K562 (cell line): ENCODE measurements at regions not wholly inside any gene's neighbourhood (a gene's known extent, or its start where the extent isn't known, plus 50 kb on each side); places are given as distances from the start of the nearest gene placed in this dataset.

Experiments
- ATAC-seq: fragments of 200-7000 bp; cut with Tn5 transposase; 3 replicates; pipeline ENCODE4 v1.9.1; 2020; ENCODE audit warnings: moderate library complexity
- BruUV-seq: library from RNA; stranded (reverse); fragments of 400-500 nt; replicated peaks from 2 replicates; lab custom pipeline; 2021; lab: Mats Ljungman, UMichigan
- CTCF ChIA-PET: fragments of 300-600 bp; formaldehyde crosslinking; extraction: SDS; loops from one replicate; lab custom pipeline; 2021; ENCODE audit warnings: low intra/inter-chr PET ratio; lab: Yijun Ruan, JAX
- POLR2A ChIA-PET: fragments of 300-600, 350-650 bp; sonication (Branson Sonifier 250); formaldehyde crosslinking; extraction: SDS; loops from one replicate; lab custom pipeline; 2021; ENCODE audit warnings: antibody characterized with exemption, inconsistent platforms; lab: Yijun Ruan, JAX
- DNase-seq, 4 experiments: peaks; one replicate each; pipeline versions ENCODE4 v3.0.0 to v3.0.0-alpha.2; 2011 to 2018; ENCODE audit warnings: low spot score in 3 of 4, mixed read lengths in 3 of 4; ENCODE audit errors: extremely low read depth in 1 of 4
- FAIRE-seq: peaks from 2 replicates; lab custom pipeline; 2011; peaks lifted over from hg19 to GRCh38; lab: Jason Lieb, UNC
- H2AFZ ChIP-seq: 2 replicates; pipeline ENCODE4 v1.6.0; 2011; ENCODE audit warnings: low read depth, low read length, control low read depth, inconsistent platforms
- H3K27ac ChIP-seq: fragments of 200-600 bp; 3 replicates; pipeline ENCODE4 v1.8.0; 2011; ENCODE audit warnings: low read depth, mild to moderate bottlenecking, control low read depth, inconsistent platforms, low read length, moderate library complexity, mixed read lengths; ENCODE audit errors: extremely low read depth
- H3K27me3 ChIP-seq, 2 experiments: fragments of 300-600 bp in 1 of 2; 2 replicates in 1 of 2; 3 replicates in 1 of 2; pipeline versions ENCODE4 v1.6.0 to v1.8.0; 2011; ENCODE audit warnings: inconsistent platforms in 2 of 2, low read length in 2 of 2, mild to moderate bottlenecking in 1 of 2, mixed read lengths in 1 of 2, moderate library complexity in 1 of 2; ENCODE audit not compliant: control insufficient read depth in 2 of 2, insufficient read depth in 2 of 2
- H3K36me3 ChIP-seq: fragments of 300-600 bp; 3 replicates; pipeline ENCODE4 v1.8.0; 2011; ENCODE audit warnings: mild to moderate bottlenecking, low read length, inconsistent platforms; ENCODE audit not compliant: control insufficient read depth, insufficient read depth
- H3K4me1 ChIP-seq, 2 experiments: fragments of 200-600 bp in 1 of 2; replicated peaks in 1 of 2; 2 replicates in 1 of 2; 3 replicates in 1 of 2; pipeline versions ENCODE4 v1.5.1 to v1.8.0; 2011; ENCODE audit warnings: inconsistent platforms in 2 of 2, low read length in 2 of 2, mild to moderate bottlenecking in 1 of 2, mixed read lengths in 1 of 2, moderate library complexity in 1 of 2; ENCODE audit not compliant: control insufficient read depth in 2 of 2, insufficient read depth in 2 of 2
- H3K4me2 ChIP-seq: 2 replicates; pipeline ENCODE4 v1.6.1; 2011; ENCODE audit warnings: low read length, control low read depth, inconsistent platforms, mixed read lengths; ENCODE audit not compliant: insufficient read depth
- H3K4me3 ChIP-seq: fragments of 200-600 bp; sonication (generic), shearing (Covaris generic); 2 replicates; pipeline ENCODE4 v1.5.1; 2016; ENCODE audit warnings: control low read depth, inconsistent platforms
- H3K79me2 ChIP-seq: fragments of 200-600 bp; 3 replicates; pipeline ENCODE4 v1.8.0; 2011; ENCODE audit warnings: low read length, inconsistent platforms; ENCODE audit not compliant: control insufficient read depth, insufficient read depth
- H3K9ac ChIP-seq, 2 experiments: 2 replicates each; pipeline versions ENCODE4 v1.6.0 to v1.6.1; 2011; ENCODE audit warnings: low read depth in 2 of 2, low read length in 2 of 2, control low read depth in 1 of 2, inconsistent platforms in 1 of 2, mild to moderate bottlenecking in 1 of 2, mixed read lengths in 1 of 2; ENCODE audit not compliant: insufficient read depth in 1 of 2
- H3K9me1 ChIP-seq: one replicate; pipeline ENCODE4 v1.6.0; 2011; ENCODE audit warnings: inconsistent platforms, mild to moderate bottlenecking, low read length, moderate library complexity; ENCODE audit not compliant: control insufficient read depth, insufficient read depth
- H3K9me3 ChIP-seq: replicated peaks from 2 replicates; pipeline ENCODE4 v1.5.1; 2011; ENCODE audit warnings: low read depth, low read length, inconsistent platforms; ENCODE audit not compliant: control insufficient read depth, insufficient read depth
- H4K20me1 ChIP-seq: replicated peaks from 2 replicates; pipeline ENCODE4 v1.6.1; 2011; ENCODE audit warnings: low read length, inconsistent platforms, mixed read lengths; ENCODE audit not compliant: control insufficient read depth, insufficient read depth
- FOXA3 ChIP-seq, 2 experiments: fragments of 450-650 bp in 1 of 2; sonication (generic) in 1 of 2; formaldehyde crosslinking; IDR thresholded peaks in 1 of 2; conservative IDR thresholded peaks in 1 of 2; 2 replicates each; pipeline versions ENCODE4 v1.4.0 to v1.8.0; 2020 to 2022; ENCODE audit warnings: mild to moderate bottlenecking in 2 of 2, missing genetic modification reagents in 1 of 2
- POLR2A ChIP-seq: fragments of 450-650 bp; conservative IDR thresholded peaks from 2 replicates; pipeline ENCODE4 v1.6.1; 2016
- PYGO2 ChIP-seq: fragments of 450-650 bp; IDR thresholded peaks from 2 replicates; pipeline ENCODE4 v1.6.1; 2016; ENCODE audit warnings: mild to moderate bottlenecking, missing genetic modification characterization, moderate library complexity, missing compliant biosample characterization
- SPI1 ChIP-seq: IDR thresholded peaks from 2 replicates; pipeline ENCODE4 v1.6.1; 2011; ENCODE audit warnings: low read depth, low read length, control low read depth, borderline replicate concordance
- SREBF2 ChIP-seq: sonication (generic); formaldehyde crosslinking; IDR thresholded peaks from 2 replicates; pipeline ENCODE4 v1.4.0; 2020; ENCODE audit warnings: mild to moderate bottlenecking, missing genetic modification reagents
- STAG1 ChIP-seq: sonication (generic); formaldehyde crosslinking; IDR thresholded peaks from 2 replicates; pipeline ENCODE4 v1.5.0; 2020; ENCODE audit warnings: missing genetic modification reagents, borderline replicate concordance
- ZBTB8A ChIP-seq: fragments of 450-650 bp; IDR thresholded peaks from 2 replicates; pipeline ENCODE4 v1.6.1; 2018; ENCODE audit warnings: mild to moderate bottlenecking, moderate library complexity; ENCODE audit not compliant: partially characterized antibody
- ZNF589 ChIP-seq: fragments of 200-800 bp; sonication (Bioruptor generic); IDR thresholded peaks from 2 replicates; pipeline ENCODE4 v1.6.1; 2016; ENCODE audit warnings: low read depth, missing genetic modification characterization, missing compliant biosample characterization
- ZNF764 ChIP-seq: fragments of 250-450 bp; sonication (Bioruptor Pico); IDR thresholded peaks from 2 replicates; pipeline ENCODE4 v1.4.0; 2020; ENCODE audit warnings: low read depth, mild to moderate bottlenecking, moderate library complexity
- WGBS: fragments of 100-300 bp; shearing (Covaris generic); methylation state at CpG from one replicate; pipeline ENCODE4 v1.1.6; 2016; ENCODE audit warnings: low coverage, mixed read lengths; ENCODE audit not compliant: insufficient coverage; ENCODE audit errors: missing lambda C conversion rate; 5-methylcytosine and 5-hydroxymethylcytosine counted together
- in situ Hi-C: fragments of 300-500 bp; cut with MboI; formaldehyde crosslinking; loops from 4 replicates; pipeline ENCODE4 v1.15.0; 2018; ENCODE audit warnings: inconsistent platforms, mixed read lengths
- intact Hi-C: fragments of 100-400 bp; cut with micrococcal nuclease; formaldehyde crosslinking; loops from 2 replicates; pipeline ENCODE4 v1.14.2; 2022
- TF ChIP-seq, protein P1 (sequence below): fragments of 200-800 bp; sonication (Bioruptor generic); IDR thresholded peaks from 2 replicates; pipeline ENCODE4 v1.6.1; 2016; ENCODE audit warnings: missing genetic modification characterization, missing compliant biosample characterization

DNA sequence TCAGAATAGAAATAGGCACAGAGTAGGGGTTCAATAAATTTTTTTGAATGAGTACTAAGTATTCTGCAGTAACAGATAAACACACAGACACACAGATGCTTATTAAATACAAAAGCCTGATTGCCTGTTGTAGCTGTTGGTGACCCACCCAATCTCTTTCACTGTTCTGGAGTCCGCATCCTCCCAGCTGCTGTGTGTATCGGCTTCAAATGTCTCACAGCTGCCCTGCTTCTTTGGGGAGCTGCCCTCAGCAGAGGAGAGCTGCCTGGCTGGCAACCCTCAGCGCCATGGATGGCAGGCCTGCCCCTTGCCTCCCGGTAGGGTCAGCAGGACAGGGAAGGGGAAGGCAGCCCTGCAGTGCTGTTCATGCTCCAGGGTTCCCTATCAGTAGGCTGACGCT lies 50.5 kb upstream of the PRNP start:
- ATAC-seq (no peak), FAIRE-seq (no peak), DNase-seq (no peak)
- ChIA-PET CTCF (no interaction called here), POLR2A (no interaction called here)
- 2% methylated on average over 4 of the region's 5 CpGs for WGBS
- H3K9me1 ChIP-seq, result no peaks in the 10 kb centered on the region
- intact Hi-C loops (no loop called here), in situ Hi-C loops (no loop called here)
- H3K27ac ChIP-seq, result no peak overlapping the region
- no peaks in the 10 kb centered on the region for H3K4me1 ChIP-seq
- H3K79me2 ChIP-seq, result no peaks in the 10 kb centered on the region
- peaks cover 2 to 16% of the 10 kb centered on the region in 2 experiments; a peak in 1 of 5 replicates for H3K27me3 ChIP-seq
- no peak overlapping the region for H2AFZ ChIP-seq
- no peaks in the 10 kb centered on the region for H3K36me3 ChIP-seq
- no peak overlapping the region for H3K4me3 ChIP-seq
- H3K4me2 ChIP-seq, result no peak overlapping the region
- no TSS peak for BruUV-seq
- no peak overlapping the region for H3K9ac ChIP-seq
- H3K9me3 ChIP-seq, result no peaks in the 10 kb centered on the region
- no peaks in the 10 kb centered on the region for H4K20me1 ChIP-seq
- TF ChIP-seq ZNF764, result no peak
- TF ChIP-seq ZBTB8A, result no peak
- TF ChIP-seq POLR2A, result no peak
- no peak for TF ChIP-seq SREBF2
- no peak for TF ChIP-seq PYGO2
- no peak for TF ChIP-seq SPI1
- no peak for TF ChIP-seq ZNF589 (CRISPR knock-in tag)
- TF ChIP-seq, protein P1, sequence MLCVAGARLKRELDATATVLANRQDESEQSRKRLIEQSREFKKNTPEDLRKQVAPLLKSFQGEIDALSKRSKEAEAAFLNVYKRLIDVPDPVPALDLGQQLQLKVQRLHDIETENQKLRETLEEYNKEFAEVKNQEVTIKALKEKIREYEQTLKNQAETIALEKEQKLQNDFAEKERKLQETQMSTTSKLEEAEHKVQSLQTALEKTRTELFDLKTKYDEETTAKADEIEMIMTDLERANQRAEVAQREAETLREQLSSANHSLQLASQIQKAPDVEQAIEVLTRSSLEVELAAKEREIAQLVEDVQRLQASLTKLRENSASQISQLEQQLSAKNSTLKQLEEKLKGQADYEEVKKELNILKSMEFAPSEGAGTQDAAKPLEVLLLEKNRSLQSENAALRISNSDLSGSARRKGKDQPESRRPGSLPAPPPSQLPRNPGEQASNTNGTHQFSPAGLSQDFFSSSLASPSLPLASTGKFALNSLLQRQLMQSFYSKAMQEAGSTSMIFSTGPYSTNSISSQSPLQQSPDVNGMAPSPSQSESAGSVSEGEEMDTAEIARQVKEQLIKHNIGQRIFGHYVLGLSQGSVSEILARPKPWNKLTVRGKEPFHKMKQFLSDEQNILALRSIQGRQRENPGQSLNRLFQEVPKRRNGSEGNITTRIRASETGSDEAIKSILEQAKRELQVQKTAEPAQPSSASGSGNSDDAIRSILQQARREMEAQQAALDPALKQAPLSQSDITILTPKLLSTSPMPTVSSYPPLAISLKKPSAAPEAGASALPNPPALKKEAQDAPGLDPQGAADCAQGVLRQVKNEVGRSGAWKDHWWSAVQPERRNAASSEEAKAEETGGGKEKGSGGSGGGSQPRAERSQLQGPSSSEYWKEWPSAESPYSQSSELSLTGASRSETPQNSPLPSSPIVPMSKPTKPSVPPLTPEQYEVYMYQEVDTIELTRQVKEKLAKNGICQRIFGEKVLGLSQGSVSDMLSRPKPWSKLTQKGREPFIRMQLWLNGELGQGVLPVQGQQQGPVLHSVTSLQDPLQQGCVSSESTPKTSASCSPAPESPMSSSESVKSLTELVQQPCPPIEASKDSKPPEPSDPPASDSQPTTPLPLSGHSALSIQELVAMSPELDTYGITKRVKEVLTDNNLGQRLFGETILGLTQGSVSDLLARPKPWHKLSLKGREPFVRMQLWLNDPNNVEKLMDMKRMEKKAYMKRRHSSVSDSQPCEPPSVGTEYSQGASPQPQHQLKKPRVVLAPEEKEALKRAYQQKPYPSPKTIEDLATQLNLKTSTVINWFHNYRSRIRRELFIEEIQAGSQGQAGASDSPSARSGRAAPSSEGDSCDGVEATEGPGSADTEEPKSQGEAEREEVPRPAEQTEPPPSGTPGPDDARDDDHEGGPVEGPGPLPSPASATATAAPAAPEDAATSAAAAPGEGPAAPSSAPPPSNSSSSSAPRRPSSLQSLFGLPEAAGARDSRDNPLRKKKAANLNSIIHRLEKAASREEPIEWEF (CRISPR knock-in tag), result no peak
- TF ChIP-seq STAG1 (CRISPR knock-in tag), result no peak
- TF ChIP-seq FOXA3 (CRISPR knock-in tag; conservative IDR thresholded peaks at IDR 0.05 in 1 of 2, IDR thresholded peaks at IDR 0.05 in 1 of 2), result no peak
